ENCODE measurements at regions not wholly inside any gene's neighbourhood (a gene's known extent, or its start where the extent isn't known, plus 50 kb on each side); places are given as distances from the start of the nearest gene placed in this dataset.

GRCh38 chr2:215684448-215685237, 248.8 kb upstream of the FN1 start:
- H3K27me3 ChIP-seq, result no peaks in the 10 kb centered on the region
- no peak overlapping the region for H3K27ac ChIP-seq
- no peaks in the 10 kb centered on the region for H3K9me3 ChIP-seq
- no peak overlapping the region for H3K4me3 ChIP-seq
- no peaks in the 10 kb centered on the region for H3K36me3 ChIP-seq
- DNase-seq, result no peak
- H3K4me1 ChIP-seq, result no peaks in the 10 kb centered on the region
- TF ChIP-seq CTCF (IDR thresholded peaks at IDR 0.05) (no peak), POLR2A (IDR thresholded peaks at IDR 0.05) (no peak)

- no peaks in the 10 kb centered on the region for H3K36me3 ChIP-seq
- no peaks in the 10 kb centered on the region for H3K4me1 ChIP-seq
- TF ChIP-seq POLR2A (IDR thresholded peaks at IDR 0.05), result no peak
- TF ChIP-seq CTCF (IDR thresholded peaks at IDR 0.05), result no peak
- H3K27ac ChIP-seq, result no peak overlapping the region
- no peak for DNase-seq
- H3K9me3 ChIP-seq, result no peaks in the 10 kb centered on the region
- H3K4me3 ChIP-seq, result no peak overlapping the region
- H3K27me3 ChIP-seq, result no peaks in the 10 kb centered on the region
Measured at GRCh38 chr2:215683295-215683694, 247.4 kb upstream of the FN1 start.

GRCh38 chr2:215681799-215682596, 246.1 kb upstream of the FN1 start:
- H3K9me3 ChIP-seq, result no peaks in the 10 kb centered on the region

GRCh38 chr2:215680605-215681598, 245.0 kb upstream of the FN1 start:
- DNase-seq, result no peak
- no peak for TF ChIP-seq CTCF (IDR thresholded peaks at IDR 0.05)
- no peak for TF ChIP-seq POLR2A (IDR thresholded peaks at IDR 0.05)
- Histone ChIP-seq H3K36me3 (no peaks in the 10 kb centered on the region), H3K9me3 (no peaks in the 10 kb centered on the region), H3K4me1 (no peaks in the 10 kb centered on the region), H3K27me3 (no peaks in the 10 kb centered on the region), H3K27ac (no peak overlapping the region), H3K4me3 (no peak overlapping the region)

More at GRCh38 chr2:215681799-215682596, 246.1 kb upstream of the FN1 start:
- H3K4me3 ChIP-seq, result no peak overlapping the region
- no peaks in the 10 kb centered on the region for H3K36me3 ChIP-seq
- no peaks in the 10 kb centered on the region for H3K27me3 ChIP-seq
- no peaks in the 10 kb centered on the region for H3K4me1 ChIP-seq
- no peak for DNase-seq
- TF ChIP-seq CTCF (IDR thresholded peaks at IDR 0.05), result no peak
- no peak for TF ChIP-seq POLR2A (IDR thresholded peaks at IDR 0.05)
- no peak overlapping the region for H3K27ac ChIP-seq

GRCh38 chr2:215678094-215678493, 242.2 kb upstream of the FN1 start:
- H3K36me3 ChIP-seq, result no peaks in the 10 kb centered on the region
- no peak for DNase-seq
- H3K27me3 ChIP-seq, result no peaks in the 10 kb centered on the region
- H3K4me1 ChIP-seq, result no peaks in the 10 kb centered on the region
- no peak overlapping the region for H3K27ac ChIP-seq
- no peak overlapping the region for H3K4me3 ChIP-seq
- H3K9me3 ChIP-seq, result no peaks in the 10 kb centered on the region
- TF ChIP-seq POLR2A (IDR thresholded peaks at IDR 0.05), result no peak
- TF ChIP-seq CTCF (IDR thresholded peaks at IDR 0.05), result no peak
